NCI-H69 (cell line): ENCODE measurements at regions not wholly inside any gene's neighbourhood (a gene's known extent, or its start where the extent isn't known, plus 50 kb on each side); places are given as distances from the start of the nearest gene placed in this dataset.
"Not testable (repeated sequence)": the region's sequence is repeated elsewhere in the genome, so short reads cannot be mapped to it uniquely, and the experiment has no call there.

Experiments
- DNase-seq: peaks from one replicate; lab custom pipeline; 2025; lab: John Stamatoyannopoulos, UW

- no peak for DNase-seq
These were observed 362.7 kb upstream of the SYT1 start for GRCh38 chr12:78501825-78502224.

GRCh38 chr12:78519422-78519821, 345.2 kb upstream of the SYT1 start:
- DNase-seq, result no peak

GRCh38 chr12:78530100-78530765, 334.3 kb upstream of the SYT1 start:
- peak; percentile 74 for DNase-seq

- no peak for DNase-seq
These were observed 332.6 kb upstream of the SYT1 start for GRCh38 chr12:78531831-78532458.

GRCh38 chr12:78534311-78534710, 330.3 kb upstream of the SYT1 start:
- DNase-seq, result peak; percentile 30

- no peak for DNase-seq
These were observed 323.8 kb upstream of the SYT1 start for GRCh38 chr12:78540606-78541336.

GRCh38 chr12:78550831-78551230, 313.7 kb upstream of the SYT1 start:
- DNase-seq, result no peak

- DNase-seq, result no peak
These were observed 308.8 kb upstream of the SYT1 start for GRCh38 chr12:78555802-78556201.

GRCh38 chr12:78556651-78557050, 307.9 kb upstream of the SYT1 start:
- DNase-seq, result no peak

GRCh38 chr12:78559416-78559815, 305.2 kb upstream of the SYT1 start:
- no peak for DNase-seq

GRCh38 chr12:78559886-78560285, 304.7 kb upstream of the SYT1 start:
- peak; percentile 28 for DNase-seq

GRCh38 chr12:78560633-78561032, 303.9 kb upstream of the SYT1 start:
- no peak for DNase-seq

GRCh38 chr12:78562368-78563205, 302.0 kb upstream of the SYT1 start:
- DNase-seq, result peak; percentile 61

GRCh38 chr12:78563826-78564225, 300.7 kb upstream of the SYT1 start:
- DNase-seq, result no peak

GRCh38 chr12:78566456-78566855, 298.1 kb upstream of the SYT1 start:
- no peak for DNase-seq

GRCh38 chr12:78568321-78569020, 296.1 kb upstream of the SYT1 start:
- DNase-seq, result no peak

- peak; percentile 20 for DNase-seq
These were observed 292.6 kb upstream of the SYT1 start for GRCh38 chr12:78571953-78572352.

GRCh38 chr12:78575208-78575607, 289.4 kb upstream of the SYT1 start:
- not testable (repeated sequence) for DNase-seq

GRCh38 chr12:78579846-78580245, 284.7 kb upstream of the SYT1 start:
- DNase-seq, result no peak

- DNase-seq, result no peak
These were observed 284.3 kb upstream of the SYT1 start for GRCh38 chr12:78580296-78580695.

- peak; percentile 46 for DNase-seq
These were observed 279.9 kb upstream of the SYT1 start for GRCh38 chr12:78584695-78585094.

- no peak for DNase-seq
These were observed 279.4 kb upstream of the SYT1 start for GRCh38 chr12:78585132-78585531.
